IMR-90 (cell line): ENCODE measurements at regions not wholly inside any gene's neighbourhood (a gene's known extent, or its start where the extent isn't known, plus 50 kb on each side); places are given as distances from the start of the nearest gene placed in this dataset.

Experiments used
- ATAC-seq: fragments of 200-7000 bp; cut with Tn5 transposase; 2 replicates; pipeline ENCODE4 v1.9.1; 2020; ENCODE audit warnings: low read depth, mild to moderate bottlenecking, moderate library complexity
- BruUV-seq: library from RNA; stranded (reverse); fragments of 400-500 nt; replicated peaks from 2 replicates; lab custom pipeline; 2021; lab: Mats Ljungman, UMichigan
- CTCF ChIA-PET: fragments of 300-600 bp; formaldehyde crosslinking; extraction: SDS; loops from one replicate; lab custom pipeline; 2021; ENCODE audit warnings: antibody characterized with exemption; lab: Yijun Ruan, JAX
- POLR2A ChIA-PET: fragments of 300-600 bp; sonication (Branson Sonifier 250); formaldehyde crosslinking; loops from one replicate; lab custom pipeline; 2022; ENCODE audit warnings: antibody characterized with exemption; ENCODE audit not compliant: unreplicated experiment; lab: Charles Lee
- DNase-seq: peaks from one replicate; pipeline ENCODE4 v3.0.0; 2013
- H2AFZ ChIP-seq: replicated peaks from 2 replicates; pipeline ENCODE3; 2013; ENCODE audit warnings: low read length, mild to moderate bottlenecking; ENCODE audit not compliant: poor library complexity
- H2AK5ac ChIP-seq: 2 replicates; pipeline ENCODE4 v1.6.1; 2013; ENCODE audit warnings: low read depth, low read length, inconsistent platforms
- H2AK9ac ChIP-seq: replicated peaks from 2 replicates; pipeline ENCODE3; 2013; ENCODE audit warnings: mild to moderate bottlenecking, low read depth, low read length, moderate library complexity; ENCODE audit not compliant: poor library complexity
- H2BK120ac ChIP-seq: 2 replicates; pipeline ENCODE4 v1.6.1; 2013; ENCODE audit warnings: low read depth, low read length, inconsistent platforms
- H2BK15ac ChIP-seq: 3 replicates; pipeline ENCODE4 v1.6.1; 2013; ENCODE audit warnings: low read depth, low read length, inconsistent platforms
- H2BK20ac ChIP-seq: 2 replicates; pipeline ENCODE4 v1.6.1; 2013; ENCODE audit warnings: low read depth, mild to moderate bottlenecking, inconsistent platforms, low read length, moderate library complexity
- H2BK5ac ChIP-seq: 2 replicates; pipeline ENCODE4 v1.6.1; 2013; ENCODE audit warnings: mild to moderate bottlenecking, low read depth, low read length, inconsistent platforms; ENCODE audit not compliant: poor library complexity, severe bottlenecking
- H3K14ac ChIP-seq: replicated peaks from 2 replicates; pipeline ENCODE4 v1.6.1; 2013; ENCODE audit warnings: low read depth, low read length, inconsistent platforms
- H3K18ac ChIP-seq: 2 replicates; pipeline ENCODE4 v1.6.1; 2013; ENCODE audit warnings: low read depth, low read length, control low read depth
- H3K23ac ChIP-seq: 2 replicates; pipeline ENCODE4 v1.6.1; 2013; ENCODE audit warnings: low read depth, low read length, inconsistent platforms
- H3K27ac ChIP-seq: 2 replicates; pipeline ENCODE4 v1.5.1; 2013; ENCODE audit warnings: mild to moderate bottlenecking, control low read depth, low read length; ENCODE audit not compliant: insufficient read depth
- H3K27me3 ChIP-seq: 2 replicates; pipeline ENCODE4 v1.6.1; 2013; ENCODE audit warnings: low read length; ENCODE audit not compliant: control insufficient read depth, insufficient read depth
- H3K36me3 ChIP-seq: 2 replicates; pipeline ENCODE4 v1.6.1; 2013; ENCODE audit warnings: low read length, mixed read lengths; ENCODE audit not compliant: control insufficient read depth, insufficient read depth
- H3K4ac ChIP-seq: 2 replicates; pipeline ENCODE4 v1.6.1; 2013; ENCODE audit warnings: low read depth, low read length, inconsistent platforms
- H3K4me1 ChIP-seq: 2 replicates; pipeline ENCODE4 v1.6.1; 2013; ENCODE audit warnings: low read length, mixed read lengths; ENCODE audit not compliant: control insufficient read depth, insufficient read depth
- H3K4me2 ChIP-seq: 2 replicates; pipeline ENCODE4 v1.6.1; 2013; ENCODE audit warnings: low read depth, mild to moderate bottlenecking, control low read depth, low read length, moderate library complexity
- H3K4me3 ChIP-seq: 2 replicates; pipeline ENCODE4 v1.5.1; 2013; ENCODE audit warnings: low read depth, mild to moderate bottlenecking, control low read depth, low read length, moderate library complexity; ENCODE audit not compliant: insufficient read depth
- H3K56ac ChIP-seq: 2 replicates; pipeline ENCODE4 v1.6.1; 2013; ENCODE audit warnings: low read length, inconsistent platforms; ENCODE audit not compliant: insufficient read depth; ENCODE audit errors: extremely low read depth
- H3K79me1 ChIP-seq, 2 experiments: 2 replicates each; pipeline ENCODE4 v1.6.1; 2013; ENCODE audit warnings: low read length in 2 of 2, inconsistent platforms in 1 of 2, low read depth in 1 of 2
- H3K9ac ChIP-seq: 2 replicates; pipeline ENCODE4 v1.6.1; 2013; ENCODE audit warnings: low read depth, low read length, control low read depth
- H3K9me1 ChIP-seq: 2 replicates; pipeline ENCODE4 v1.6.1; 2013; ENCODE audit warnings: low read length, inconsistent platforms; ENCODE audit not compliant: insufficient read depth
- H3K9me3 ChIP-seq: 2 replicates; pipeline ENCODE4 v1.6.1; 2013; ENCODE audit warnings: low read length; ENCODE audit not compliant: control insufficient read depth, insufficient read depth
- H4K20me1 ChIP-seq: 2 replicates; pipeline ENCODE4 v1.6.1; 2013; ENCODE audit warnings: low read length, inconsistent platforms; ENCODE audit not compliant: insufficient read depth
- H4K5ac ChIP-seq: 2 replicates; pipeline ENCODE4 v1.6.1; 2013; ENCODE audit warnings: mild to moderate bottlenecking, low read depth, low read length, control low read depth
- H4K8ac ChIP-seq, 2 experiments: 2 replicates each; pipeline ENCODE4 v1.6.1; 2013; ENCODE audit warnings: low read depth in 2 of 2, low read length in 2 of 2, control low read depth in 1 of 2, inconsistent platforms in 1 of 2
- H4K91ac ChIP-seq: 2 replicates; pipeline ENCODE4 v1.6.1; 2013; ENCODE audit warnings: low read depth, low read length, inconsistent platforms; ENCODE audit not compliant: insufficient read depth
- BHLHE40 ChIP-seq: fragments of 150-350 bp; IDR thresholded peaks from 2 replicates; pipeline ENCODE4 v1.6.1; 2016; ENCODE audit warnings: mild to moderate bottlenecking, low read depth, low read length
- CEBPB ChIP-seq: IDR thresholded peaks from 2 replicates; pipeline ENCODE4 v1.6.1; 2012; ENCODE audit warnings: low read depth, low read length, improper control_type of control experiment
- CHD1 ChIP-seq: IDR thresholded peaks from 2 replicates; pipeline ENCODE4 v1.6.1; 2012; ENCODE audit warnings: low read depth, low read length, improper control_type of control experiment
- CTCF ChIP-seq: conservative IDR thresholded peaks from 2 replicates; pipeline ENCODE4 v1.5.1; 2012; ENCODE audit warnings: mild to moderate bottlenecking, low read depth, low read length, improper control_type of control experiment
- FOS ChIP-seq: fragments of 150-350 bp; IDR thresholded peaks from 2 replicates; pipeline ENCODE4 v1.6.1; 2016; ENCODE audit warnings: low read depth, low read length
- MAFK ChIP-seq: IDR thresholded peaks from 2 replicates; pipeline ENCODE4 v1.6.1; 2012; ENCODE audit warnings: low read depth, low read length, improper control_type of control experiment
- MAZ ChIP-seq: IDR thresholded peaks from 2 replicates; pipeline ENCODE4 v1.6.1; 2012; ENCODE audit warnings: low read depth, mild to moderate bottlenecking, low read length, improper control_type of control experiment, moderate library complexity, borderline replicate concordance
- MXI1 ChIP-seq: IDR thresholded peaks from 2 replicates; pipeline ENCODE4 v1.6.1; 2012; ENCODE audit warnings: low read depth, mild to moderate bottlenecking, low read length, moderate library complexity, borderline replicate concordance
- NFE2L2 ChIP-seq: fragments of 150-350 bp; IDR thresholded peaks from 2 replicates; pipeline ENCODE4 v1.6.1; 2016; ENCODE audit warnings: low read depth, mild to moderate bottlenecking, low read length
- POLR2A ChIP-seq: IDR thresholded peaks from 2 replicates; pipeline ENCODE4 v1.6.1; 2012; ENCODE audit warnings: mild to moderate bottlenecking, low read depth, low read length
- RAD21 ChIP-seq: IDR thresholded peaks from 2 replicates; pipeline ENCODE4 v1.6.1; 2012; ENCODE audit warnings: low read length, improper control_type of control experiment
- RCOR1 ChIP-seq: IDR thresholded peaks from 2 replicates; pipeline ENCODE4 v1.6.1; 2012; ENCODE audit warnings: mild to moderate bottlenecking, low read length, improper control_type of control experiment; ENCODE audit not compliant: insufficient replicate concordance
- RFX5 ChIP-seq: IDR thresholded peaks from 2 replicates; pipeline ENCODE4 v1.8.0; 2012; ENCODE audit warnings: low read depth, mild to moderate bottlenecking, low read length, moderate library complexity
- SMC3 ChIP-seq: fragments of 150-350 bp; IDR thresholded peaks from 2 replicates; pipeline ENCODE4 v1.6.1; 2016; ENCODE audit warnings: low read depth, mild to moderate bottlenecking, antibody characterized with exemption, low read length, moderate library complexity
- WGBS, 2 experiments: methylation state at CpG; one replicate each; pipeline versions ENCODE4 v1.1.5 to v1.1.7; 2013; ENCODE audit warnings: missing lambda C conversion rate in 2 of 2; ENCODE audit not compliant: insufficient read length in 1 of 2; ENCODE audit errors: extremely low coverage in 2 of 2; 5-methylcytosine and 5-hydroxymethylcytosine counted together
- dilution Hi-C: fragments of 300-500 bp; cut with HindIII; formaldehyde crosslinking; loops from one replicate; pipeline ENCODE4 v1.14.3; 2018; ENCODE audit warnings: low sequenced_read_pairs; ENCODE audit not compliant: unreplicated experiment
- in situ Hi-C: fragments of 300-500 bp; cut with MboI; formaldehyde crosslinking; loops from 3 replicates; pipeline ENCODE4 v1.14.3; 2019; ENCODE audit warnings: low sequenced_read_pairs, inconsistent platforms, mixed read lengths
- intact Hi-C: fragments of 100-400 bp; cut with micrococcal nuclease; formaldehyde crosslinking; loops from 2 replicates; pipeline ENCODE4 v1.10.0; 2022
- TF ChIP-seq, protein P1 (sequence below): fragments of 150-350 bp; IDR thresholded peaks from 2 replicates; pipeline ENCODE4 v1.6.1; 2016; ENCODE audit warnings: low read depth, mild to moderate bottlenecking, low read length, moderate library complexity, borderline replicate concordance
- TF ChIP-seq, protein P2 (sequence below): fragments of 150-350 bp; IDR thresholded peaks from 2 replicates; pipeline ENCODE4 v1.6.1; 2017; ENCODE audit warnings: mild to moderate bottlenecking, antibody characterized with exemption, low read length, low read depth

DNA sequence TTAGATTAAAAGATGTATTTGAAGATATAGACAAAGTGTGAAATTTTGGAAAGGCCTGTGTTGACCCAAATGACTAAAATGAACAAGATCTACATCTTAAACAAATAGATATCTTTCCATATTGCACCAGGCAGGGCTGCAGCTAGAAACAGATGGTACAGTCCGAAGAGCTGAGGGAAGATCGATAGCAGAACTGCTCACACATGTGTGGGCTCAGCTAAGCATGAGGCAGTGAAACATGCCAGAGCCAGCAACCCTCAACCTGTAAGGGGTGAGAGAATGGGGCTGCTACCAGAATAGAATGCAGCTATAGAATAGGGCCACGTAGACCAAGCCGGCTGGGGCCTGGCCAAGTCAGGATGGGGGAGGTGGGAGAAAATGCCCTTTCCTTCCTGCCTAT lies 87.8 kb downstream of the SLC5A7 start:
- Histone ChIP-seq H3K18ac (no peak overlapping the region), H2AK9ac (no peak overlapping the region), H3K4me2 (no peak overlapping the region), H2BK20ac (no peak overlapping the region), H3K27ac (no peak overlapping the region), H3K56ac (no peak overlapping the region), H3K79me1 (no peaks in the 10 kb centered on the region), H3K36me3 (no peaks in the 10 kb centered on the region), H3K14ac (no peak overlapping the region), H3K27me3 (no peaks in the 10 kb centered on the region), H2AFZ (no peak overlapping the region), H3K4me3 (no peak overlapping the region), H4K5ac (no peak overlapping the region), H4K8ac (no peak overlapping the region), H3K9ac (no peak overlapping the region), H3K9me3 (no peaks in the 10 kb centered on the region; the same call in 1 of the 2 replicates), H3K4me1 (no peaks in the 10 kb centered on the region), H4K20me1 (no peaks in the 10 kb centered on the region), H4K91ac (no peak overlapping the region), H2AK5ac (no peak overlapping the region), H3K9me1 (no peaks in the 10 kb centered on the region), H2BK120ac (no peak overlapping the region), H3K4ac (no peak overlapping the region), H3K23ac (no peak overlapping the region), H2BK15ac (no peak overlapping the region), H2BK5ac (no peak overlapping the region)
- ATAC-seq (no peak), DNase-seq (no peak)
- TF ChIP-seq, protein P1, sequence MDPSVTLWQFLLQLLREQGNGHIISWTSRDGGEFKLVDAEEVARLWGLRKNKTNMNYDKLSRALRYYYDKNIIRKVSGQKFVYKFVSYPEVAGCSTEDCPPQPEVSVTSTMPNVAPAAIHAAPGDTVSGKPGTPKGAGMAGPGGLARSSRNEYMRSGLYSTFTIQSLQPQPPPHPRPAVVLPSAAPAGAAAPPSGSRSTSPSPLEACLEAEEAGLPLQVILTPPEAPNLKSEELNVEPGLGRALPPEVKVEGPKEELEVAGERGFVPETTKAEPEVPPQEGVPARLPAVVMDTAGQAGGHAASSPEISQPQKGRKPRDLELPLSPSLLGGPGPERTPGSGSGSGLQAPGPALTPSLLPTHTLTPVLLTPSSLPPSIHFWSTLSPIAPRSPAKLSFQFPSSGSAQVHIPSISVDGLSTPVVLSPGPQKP, result no peak
- TF ChIP-seq MAZ, result no peak
- TF ChIP-seq MXI1, result no peak
- TF ChIP-seq CHD1, result no peak
- TF ChIP-seq FOS, result no peak
- TF ChIP-seq CEBPB, result no peak
- TF ChIP-seq BHLHE40, result no peak
- TF ChIP-seq RAD21, result no peak
- TF ChIP-seq RFX5, result no peak
- TF ChIP-seq, protein P2, sequence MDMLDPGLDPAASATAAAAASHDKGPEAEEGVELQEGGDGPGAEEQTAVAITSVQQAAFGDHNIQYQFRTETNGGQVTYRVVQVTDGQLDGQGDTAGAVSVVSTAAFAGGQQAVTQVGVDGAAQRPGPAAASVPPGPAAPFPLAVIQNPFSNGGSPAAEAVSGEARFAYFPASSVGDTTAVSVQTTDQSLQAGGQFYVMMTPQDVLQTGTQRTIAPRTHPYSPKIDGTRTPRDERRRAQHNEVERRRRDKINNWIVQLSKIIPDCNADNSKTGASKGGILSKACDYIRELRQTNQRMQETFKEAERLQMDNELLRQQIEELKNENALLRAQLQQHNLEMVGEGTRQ, result no peak
- no peak for TF ChIP-seq CTCF
- no peak for TF ChIP-seq POLR2A
- TF ChIP-seq RCOR1, result no peak
- no peak for TF ChIP-seq NFE2L2
- TF ChIP-seq SMC3, result no peak
- TF ChIP-seq MAFK, result no peak
- BruUV-seq, result no TSS peak
- ChIA-PET CTCF (no interaction called here), POLR2A (no interaction called here)
- in situ Hi-C loops, result no loop called here
- no CpG with 5 or more reads among the region's 4 CpGs for WGBS, 2 experiments
- dilution Hi-C loops, result no loop called here
- intact Hi-C loops, result no loop called here
